ENCODE measurements at regions not wholly inside any gene's neighbourhood (a gene's known extent, or its start where the extent isn't known, plus 50 kb on each side); places are given as distances from the start of the nearest gene placed in this dataset.

DNA sequence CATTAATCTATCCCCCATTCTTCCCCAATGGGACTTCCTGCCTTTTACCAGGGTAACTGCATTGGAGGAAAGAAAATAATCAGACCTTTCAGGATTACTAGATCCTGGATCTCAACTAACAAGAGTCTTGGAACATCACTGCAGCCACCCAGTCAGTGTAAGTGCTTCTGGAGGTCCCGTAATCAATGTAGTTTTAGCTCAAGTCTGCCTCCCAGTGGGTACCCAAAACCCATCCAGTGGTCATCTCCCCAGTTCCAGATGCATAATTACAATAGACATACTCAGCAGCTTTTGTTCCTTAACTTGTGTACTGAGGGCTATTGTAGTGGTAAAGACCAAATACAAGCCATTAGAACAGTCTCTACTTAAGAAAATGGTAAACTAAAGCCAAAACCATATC lies 319.1 kb downstream of the GPATCH2 start:
- TF ChIP-seq, protein P1, sequence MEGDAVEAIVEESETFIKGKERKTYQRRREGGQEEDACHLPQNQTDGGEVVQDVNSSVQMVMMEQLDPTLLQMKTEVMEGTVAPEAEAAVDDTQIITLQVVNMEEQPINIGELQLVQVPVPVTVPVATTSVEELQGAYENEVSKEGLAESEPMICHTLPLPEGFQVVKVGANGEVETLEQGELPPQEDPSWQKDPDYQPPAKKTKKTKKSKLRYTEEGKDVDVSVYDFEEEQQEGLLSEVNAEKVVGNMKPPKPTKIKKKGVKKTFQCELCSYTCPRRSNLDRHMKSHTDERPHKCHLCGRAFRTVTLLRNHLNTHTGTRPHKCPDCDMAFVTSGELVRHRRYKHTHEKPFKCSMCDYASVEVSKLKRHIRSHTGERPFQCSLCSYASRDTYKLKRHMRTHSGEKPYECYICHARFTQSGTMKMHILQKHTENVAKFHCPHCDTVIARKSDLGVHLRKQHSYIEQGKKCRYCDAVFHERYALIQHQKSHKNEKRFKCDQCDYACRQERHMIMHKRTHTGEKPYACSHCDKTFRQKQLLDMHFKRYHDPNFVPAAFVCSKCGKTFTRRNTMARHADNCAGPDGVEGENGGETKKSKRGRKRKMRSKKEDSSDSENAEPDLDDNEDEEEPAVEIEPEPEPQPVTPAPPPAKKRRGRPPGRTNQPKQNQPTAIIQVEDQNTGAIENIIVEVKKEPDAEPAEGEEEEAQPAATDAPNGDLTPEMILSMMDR (IDR thresholded peaks at IDR 0.05) = no peak
- no peak for TF ChIP-seq POLR2A (IDR thresholded peaks at IDR 0.05)
